Mesothelial cell of epicardium (in vitro differentiated cells): ENCODE measurements at regions not wholly inside any gene's neighbourhood (a gene's known extent, or its start where the extent isn't known, plus 50 kb on each side); places are given as distances from the start of the nearest gene placed in this dataset.

ENCODE experiments used
- DNase-seq, 2 experiments: peaks; one replicate each; pipeline ENCODE4 v3.0.0; 2021; ENCODE audit warnings: low spot score in 2 of 2; ENCODE audit not compliant: unreplicated experiment in 2 of 2
- H3K27ac Mint-ChIP-seq: 2 replicates; pipeline ENCODE4 v1.8.0; 2021; ENCODE audit warnings: mixed read lengths
- H3K27me3 Mint-ChIP-seq: 2 replicates; pipeline ENCODE4 v1.8.0; 2021; ENCODE audit warnings: low read depth, mixed read lengths
- H3K36me3 Mint-ChIP-seq: 2 replicates; pipeline ENCODE4 v1.8.0; 2021; ENCODE audit warnings: mixed read lengths
- H3K4me1 Mint-ChIP-seq: 2 replicates; pipeline ENCODE4 v1.8.0; 2021; ENCODE audit warnings: mixed read lengths
- H3K4me3 Mint-ChIP-seq: 2 replicates; pipeline ENCODE4 v1.8.0; 2021; ENCODE audit warnings: mild to moderate bottlenecking, moderate library complexity, mixed read lengths
- H3K9me3 Mint-ChIP-seq: 2 replicates; pipeline ENCODE4 v1.8.0; 2021; ENCODE audit warnings: mixed read lengths
- TF ChIP-seq, protein P1 (sequence below): fragments of 200-600 bp; sonication (generic); IDR thresholded peaks from one replicate; pipeline ENCODE4 v1.5.0; 2021; ENCODE audit warnings: antibody characterized with exemption; ENCODE audit not compliant: unreplicated experiment

DNA sequence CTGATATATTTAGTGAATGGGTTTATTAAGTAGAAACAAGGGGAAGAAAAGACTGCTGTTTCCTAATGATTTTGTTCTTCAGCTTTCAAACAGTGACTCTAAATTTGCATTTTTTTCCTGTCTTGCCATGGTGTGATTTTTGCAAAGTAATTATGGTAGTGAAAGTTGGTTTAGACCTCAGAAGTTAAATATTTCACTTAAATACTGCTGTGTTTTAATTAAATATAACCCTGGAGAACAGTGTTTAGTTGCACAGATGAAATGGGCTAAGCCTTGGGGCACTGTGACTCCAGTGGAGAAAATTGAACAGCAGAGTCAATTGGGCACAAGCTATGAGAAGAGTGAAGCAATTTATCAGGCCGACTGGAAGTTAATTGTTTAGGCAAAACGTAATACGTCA lies 111.1 kb upstream of the MCHR2 start:
- no peak overlapping the region for H3K4me3 Mint-ChIP-seq
- no peaks in the 10 kb centered on the region for H3K9me3 Mint-ChIP-seq
- TF ChIP-seq, protein P1, sequence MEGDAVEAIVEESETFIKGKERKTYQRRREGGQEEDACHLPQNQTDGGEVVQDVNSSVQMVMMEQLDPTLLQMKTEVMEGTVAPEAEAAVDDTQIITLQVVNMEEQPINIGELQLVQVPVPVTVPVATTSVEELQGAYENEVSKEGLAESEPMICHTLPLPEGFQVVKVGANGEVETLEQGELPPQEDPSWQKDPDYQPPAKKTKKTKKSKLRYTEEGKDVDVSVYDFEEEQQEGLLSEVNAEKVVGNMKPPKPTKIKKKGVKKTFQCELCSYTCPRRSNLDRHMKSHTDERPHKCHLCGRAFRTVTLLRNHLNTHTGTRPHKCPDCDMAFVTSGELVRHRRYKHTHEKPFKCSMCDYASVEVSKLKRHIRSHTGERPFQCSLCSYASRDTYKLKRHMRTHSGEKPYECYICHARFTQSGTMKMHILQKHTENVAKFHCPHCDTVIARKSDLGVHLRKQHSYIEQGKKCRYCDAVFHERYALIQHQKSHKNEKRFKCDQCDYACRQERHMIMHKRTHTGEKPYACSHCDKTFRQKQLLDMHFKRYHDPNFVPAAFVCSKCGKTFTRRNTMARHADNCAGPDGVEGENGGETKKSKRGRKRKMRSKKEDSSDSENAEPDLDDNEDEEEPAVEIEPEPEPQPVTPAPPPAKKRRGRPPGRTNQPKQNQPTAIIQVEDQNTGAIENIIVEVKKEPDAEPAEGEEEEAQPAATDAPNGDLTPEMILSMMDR = no peak

DNA sequence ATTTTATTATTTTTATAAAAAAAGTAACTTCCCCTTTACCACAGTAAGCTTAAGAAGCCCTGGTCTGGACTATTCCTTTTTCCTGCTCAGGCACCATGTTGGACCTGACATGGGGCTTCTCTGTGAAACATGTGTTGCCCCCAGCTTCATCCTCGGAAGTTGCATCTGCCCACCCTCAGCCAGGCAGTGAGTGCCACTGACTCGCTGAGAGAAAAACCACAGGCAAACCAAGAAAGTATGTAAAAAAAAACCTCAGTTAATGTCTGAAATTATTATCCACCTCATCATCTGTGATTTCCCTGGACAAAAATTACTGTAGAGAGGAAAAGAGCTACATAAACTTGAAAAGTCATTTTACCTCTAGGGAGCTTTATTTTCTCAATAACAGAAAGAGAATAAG lies 109.9 kb upstream of the MCHR2 start:
- Mint-ChIP-seq H3K9me3 (no peaks in the 10 kb centered on the region), H3K36me3 (no peaks in the 10 kb centered on the region), H3K27ac (no peak overlapping the region), H3K4me3 (no peak overlapping the region), H3K27me3 (peaks cover 14% of the 10 kb centered on the region), H3K4me1 (peaks cover 4% of the 10 kb centered on the region)
- no peak for DNase-seq
- TF ChIP-seq, protein P1 = no peak

More for the DNA sequence above, 111.1 kb upstream of the MCHR2 start:
- peaks cover 16% of the 10 kb centered on the region for H3K27me3 Mint-ChIP-seq
- DNase-seq = no peak
- no peak overlapping the region for H3K27ac Mint-ChIP-seq
- H3K36me3 Mint-ChIP-seq = no peaks in the 10 kb centered on the region
- peaks cover 4% of the 10 kb centered on the region for H3K4me1 Mint-ChIP-seq

DNA sequence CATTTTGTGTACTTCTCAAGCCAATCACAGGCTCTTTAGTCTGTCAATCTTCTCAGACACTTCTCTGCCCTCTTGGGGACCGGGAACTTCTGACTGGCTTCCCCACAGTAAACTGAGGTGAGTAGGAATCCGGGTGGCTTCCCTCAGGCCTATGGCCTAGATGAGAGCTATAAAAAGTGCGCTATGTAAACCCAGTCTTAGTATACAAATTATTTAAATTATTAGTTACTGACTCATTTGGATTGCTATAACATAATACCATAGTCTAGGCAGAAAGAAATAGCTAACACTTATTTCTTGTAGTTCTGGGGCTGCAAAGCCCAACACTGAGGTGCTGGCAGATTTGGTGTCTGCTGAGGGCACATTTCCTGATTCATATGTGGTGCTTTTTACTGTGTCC lies 109.2 kb upstream of the MCHR2 start:
- H3K27me3 Mint-ChIP-seq = peaks cover 14% of the 10 kb centered on the region
- H3K4me1 Mint-ChIP-seq = peaks cover 4% of the 10 kb centered on the region
- no peak overlapping the region for H3K4me3 Mint-ChIP-seq
- H3K9me3 Mint-ChIP-seq = no peaks in the 10 kb centered on the region
- TF ChIP-seq, protein P1 = no peak
- no peaks in the 10 kb centered on the region for H3K36me3 Mint-ChIP-seq
- DNase-seq = no peak
- H3K27ac Mint-ChIP-seq = no peak overlapping the region

DNA sequence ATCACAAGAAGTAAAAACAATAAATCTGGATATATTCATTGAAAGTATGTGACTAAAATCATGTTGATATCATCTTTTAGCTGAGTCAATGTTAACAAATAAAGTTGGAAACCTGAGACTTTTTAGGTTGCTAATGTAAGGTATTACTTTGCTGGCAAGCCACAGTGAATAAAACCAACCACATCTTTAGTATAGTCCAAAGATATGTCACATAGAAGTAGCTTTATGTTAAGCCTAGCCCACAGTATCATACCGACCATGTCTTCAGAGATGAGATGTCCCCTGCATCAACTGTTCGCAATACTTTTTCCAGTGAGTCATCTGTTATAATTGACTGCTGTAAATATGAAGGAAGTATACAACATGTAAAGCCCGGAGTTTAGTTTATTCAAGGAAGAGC lies 107.6 kb upstream of the MCHR2 start:
- H3K9me3 Mint-ChIP-seq = no peaks in the 10 kb centered on the region
- no peak overlapping the region for H3K27ac Mint-ChIP-seq
- no peak for DNase-seq
- no peaks in the 10 kb centered on the region for H3K36me3 Mint-ChIP-seq
- H3K27me3 Mint-ChIP-seq = peaks cover 12% of the 10 kb centered on the region
- H3K4me3 Mint-ChIP-seq = no peak overlapping the region
- H3K4me1 Mint-ChIP-seq = peaks cover 4% of the 10 kb centered on the region
- TF ChIP-seq, protein P1 = no peak

DNA sequence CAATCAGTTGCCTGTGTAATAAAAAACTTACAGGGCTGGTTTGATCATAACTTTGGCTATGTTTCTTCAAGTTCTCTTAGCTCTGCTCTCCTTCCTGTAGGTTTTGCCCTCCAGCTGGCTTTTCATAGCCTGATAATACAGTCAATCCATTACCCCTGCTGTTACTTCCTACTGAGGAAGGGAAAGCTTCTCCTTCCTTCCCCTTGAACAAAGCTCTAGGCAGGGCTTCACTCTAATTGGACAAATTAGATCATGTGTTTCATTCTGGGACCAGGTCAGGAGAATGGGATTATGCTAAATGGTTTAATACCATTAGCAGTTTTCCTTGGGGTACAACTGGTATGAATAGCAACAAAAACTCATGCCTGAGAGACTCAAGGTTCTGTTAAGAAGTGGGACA lies 106.8 kb upstream of the MCHR2 start:
- no peaks in the 10 kb centered on the region for H3K4me1 Mint-ChIP-seq
- H3K4me3 Mint-ChIP-seq = no peak overlapping the region
- no peaks in the 10 kb centered on the region for H3K36me3 Mint-ChIP-seq
- no peak overlapping the region for H3K27ac Mint-ChIP-seq
- TF ChIP-seq, protein P1 = no peak
- no peaks in the 10 kb centered on the region for H3K9me3 Mint-ChIP-seq
- no peak for DNase-seq
- peaks cover 7% of the 10 kb centered on the region for H3K27me3 Mint-ChIP-seq
